VCaP (cell line): ENCODE measurements at regions not wholly inside any gene's neighbourhood (a gene's known extent, or its start where the extent isn't known, plus 50 kb on each side); places are given as distances from the start of the nearest gene placed in this dataset.

ENCODE experiments used
- H3K27ac ChIP-seq: fragments of 450-650 bp; 2 replicates; pipeline ENCODE4 v1.5.1; 2017
- TF ChIP-seq, protein P1 (sequence below): fragments of 450-650 bp; conservative IDR thresholded peaks from 2 replicates; pipeline ENCODE4 v1.5.1; 2017; ENCODE audit warnings: mild to moderate bottlenecking, moderate library complexity

DNA sequence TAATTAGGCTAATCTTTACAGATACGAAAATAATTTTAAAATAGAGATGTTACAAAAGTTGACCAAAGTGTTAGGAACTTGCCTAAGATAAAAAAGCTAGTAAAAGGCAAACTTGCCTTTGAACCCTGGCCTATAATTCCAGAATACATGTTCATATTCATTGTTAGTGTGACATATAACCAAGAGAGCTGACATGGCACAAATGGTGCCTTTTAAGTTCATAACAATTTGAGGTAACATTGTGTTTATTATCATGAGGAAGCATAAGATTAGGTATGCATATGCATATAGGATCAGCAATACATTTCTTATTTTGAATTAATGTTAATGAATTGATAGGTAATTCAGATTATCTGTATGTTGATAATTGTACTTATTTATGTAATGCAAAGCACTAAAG is 1537.9 kb upstream of the PRR20A start:
- H3K27ac ChIP-seq, result no peak overlapping the region
- TF ChIP-seq, protein P1, sequence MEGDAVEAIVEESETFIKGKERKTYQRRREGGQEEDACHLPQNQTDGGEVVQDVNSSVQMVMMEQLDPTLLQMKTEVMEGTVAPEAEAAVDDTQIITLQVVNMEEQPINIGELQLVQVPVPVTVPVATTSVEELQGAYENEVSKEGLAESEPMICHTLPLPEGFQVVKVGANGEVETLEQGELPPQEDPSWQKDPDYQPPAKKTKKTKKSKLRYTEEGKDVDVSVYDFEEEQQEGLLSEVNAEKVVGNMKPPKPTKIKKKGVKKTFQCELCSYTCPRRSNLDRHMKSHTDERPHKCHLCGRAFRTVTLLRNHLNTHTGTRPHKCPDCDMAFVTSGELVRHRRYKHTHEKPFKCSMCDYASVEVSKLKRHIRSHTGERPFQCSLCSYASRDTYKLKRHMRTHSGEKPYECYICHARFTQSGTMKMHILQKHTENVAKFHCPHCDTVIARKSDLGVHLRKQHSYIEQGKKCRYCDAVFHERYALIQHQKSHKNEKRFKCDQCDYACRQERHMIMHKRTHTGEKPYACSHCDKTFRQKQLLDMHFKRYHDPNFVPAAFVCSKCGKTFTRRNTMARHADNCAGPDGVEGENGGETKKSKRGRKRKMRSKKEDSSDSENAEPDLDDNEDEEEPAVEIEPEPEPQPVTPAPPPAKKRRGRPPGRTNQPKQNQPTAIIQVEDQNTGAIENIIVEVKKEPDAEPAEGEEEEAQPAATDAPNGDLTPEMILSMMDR, result no peak

DNA sequence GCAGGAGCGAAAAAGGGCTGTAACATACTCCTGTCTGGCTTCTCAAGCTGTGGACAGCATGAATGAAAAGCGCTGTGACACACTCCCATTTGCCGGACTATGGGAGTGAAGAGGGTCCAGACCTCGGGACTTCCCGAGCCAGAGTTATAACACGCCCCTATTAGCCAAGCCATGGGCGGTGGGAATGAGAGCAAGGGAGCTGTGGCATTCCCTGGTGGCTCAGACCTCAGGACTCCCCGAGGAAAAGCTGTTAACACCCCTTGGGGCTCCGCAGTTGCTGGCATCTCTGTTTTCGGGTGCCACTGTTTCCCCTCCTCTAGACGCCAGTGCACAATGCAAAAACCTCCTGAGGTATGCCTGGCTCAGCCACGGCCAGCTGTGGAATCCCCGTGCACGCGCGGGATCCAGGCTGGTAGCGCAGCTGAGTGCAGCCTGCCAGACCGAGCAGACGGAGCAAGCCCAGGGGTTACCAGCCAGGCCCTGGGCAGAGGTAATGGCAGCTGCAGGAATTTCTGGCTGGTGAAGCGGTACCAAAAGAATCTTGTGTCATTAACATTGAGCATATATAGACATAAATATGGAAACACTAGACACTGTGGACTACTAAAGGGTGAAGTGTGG is 1534.6 kb upstream of the PRR20A start:
- H3K27ac ChIP-seq, result no peak overlapping the region
- TF ChIP-seq, protein P1, result no peak

DNA sequence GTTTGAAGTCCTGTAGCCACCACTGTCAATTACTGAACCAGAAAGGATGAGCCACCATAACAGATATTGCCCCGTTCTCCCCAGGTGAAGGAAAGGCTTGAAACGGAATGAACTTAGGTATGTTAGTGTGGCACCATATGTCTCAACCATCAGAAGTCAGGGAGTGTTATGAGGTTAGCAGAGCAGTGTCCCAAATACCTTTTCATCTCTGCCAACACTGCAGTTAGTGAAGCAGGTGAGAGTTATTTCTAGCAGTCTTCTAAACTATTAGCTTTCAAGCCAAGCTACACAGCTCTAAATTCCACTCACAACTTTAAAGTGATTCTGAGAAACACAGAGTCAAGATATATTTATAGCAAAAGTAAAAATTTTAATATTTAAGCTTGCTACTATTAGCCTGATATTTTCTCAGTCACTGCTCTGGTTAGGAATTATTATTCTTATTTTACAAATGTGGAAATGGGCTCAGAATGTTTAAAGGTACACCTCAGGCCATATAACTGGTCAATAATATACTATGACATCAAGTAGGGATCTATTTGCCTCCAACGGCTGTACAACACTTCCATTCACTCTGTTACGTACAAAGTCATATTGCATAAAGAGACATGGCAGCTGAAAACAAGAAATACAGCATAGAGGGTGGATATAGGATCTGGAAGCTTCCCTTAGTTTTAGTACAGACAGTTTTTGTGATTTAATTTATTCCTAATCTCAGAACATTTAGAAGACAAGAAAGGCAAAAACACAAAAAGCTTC is 1527.1 kb upstream of the PRR20A start:
- H3K27ac ChIP-seq, result no peak overlapping the region
- TF ChIP-seq, protein P1, result no peak

DNA sequence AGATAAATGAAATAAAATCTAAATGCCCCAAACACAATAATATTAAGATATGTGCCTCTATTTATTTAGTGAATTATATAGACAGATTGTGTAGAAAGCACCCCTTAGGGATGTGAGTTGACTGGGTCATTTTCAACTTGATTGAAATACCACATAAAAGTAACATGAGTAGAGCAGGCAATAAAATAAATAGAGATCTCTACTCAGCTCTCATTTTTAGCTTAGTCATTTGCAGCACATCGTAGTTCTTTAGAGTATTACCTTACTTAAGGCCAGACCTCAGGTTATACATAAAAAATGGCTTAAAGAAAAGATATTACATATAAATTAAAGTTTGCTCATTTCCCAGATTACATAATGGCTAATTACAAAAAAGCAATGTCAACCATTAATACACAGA is 1525.6 kb upstream of the PRR20A start:
- H3K27ac ChIP-seq, result no peak overlapping the region
- TF ChIP-seq, protein P1, result no peak

DNA sequence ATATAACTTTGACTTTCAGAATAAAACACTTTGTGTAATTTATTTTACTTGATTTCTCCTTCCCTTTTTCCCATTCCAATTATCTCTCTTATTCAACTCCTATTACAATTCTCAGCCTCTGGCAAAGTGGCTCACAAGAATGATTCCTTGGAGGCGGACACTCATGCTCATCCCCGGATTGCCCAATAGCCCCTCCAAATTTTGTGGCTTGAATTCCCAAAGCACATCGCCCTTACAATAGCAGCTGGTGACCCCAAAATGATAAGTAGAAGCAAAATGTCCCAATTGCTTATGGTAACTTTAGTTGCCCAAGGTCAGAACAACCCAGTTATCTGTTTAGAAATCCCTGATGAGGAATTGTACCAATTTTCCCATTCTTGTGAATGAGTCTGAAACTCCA is 1523.5 kb upstream of the PRR20A start:
- no peak overlapping the region for H3K27ac ChIP-seq
- TF ChIP-seq, protein P1, result no peak

DNA sequence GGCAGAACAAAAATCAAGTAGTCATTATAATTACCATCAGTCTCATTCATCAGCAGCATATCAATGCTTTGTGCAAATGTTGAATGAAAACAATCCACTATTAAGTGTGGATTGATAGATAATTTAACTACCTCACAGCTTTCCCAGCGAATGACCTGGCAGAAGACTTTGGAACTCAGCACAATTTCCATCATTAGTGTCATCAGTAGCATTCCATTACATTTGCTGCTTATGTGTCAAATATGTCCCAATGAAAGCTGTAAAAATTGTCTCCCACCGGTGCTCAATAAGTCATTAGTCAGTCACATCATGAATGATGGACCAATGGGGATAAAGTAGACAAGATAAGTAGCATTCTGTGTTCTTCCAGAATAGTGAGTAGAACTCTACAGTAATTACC is 1513.5 kb upstream of the PRR20A start:
- no peak overlapping the region for H3K27ac ChIP-seq
- TF ChIP-seq, protein P1, result no peak

DNA sequence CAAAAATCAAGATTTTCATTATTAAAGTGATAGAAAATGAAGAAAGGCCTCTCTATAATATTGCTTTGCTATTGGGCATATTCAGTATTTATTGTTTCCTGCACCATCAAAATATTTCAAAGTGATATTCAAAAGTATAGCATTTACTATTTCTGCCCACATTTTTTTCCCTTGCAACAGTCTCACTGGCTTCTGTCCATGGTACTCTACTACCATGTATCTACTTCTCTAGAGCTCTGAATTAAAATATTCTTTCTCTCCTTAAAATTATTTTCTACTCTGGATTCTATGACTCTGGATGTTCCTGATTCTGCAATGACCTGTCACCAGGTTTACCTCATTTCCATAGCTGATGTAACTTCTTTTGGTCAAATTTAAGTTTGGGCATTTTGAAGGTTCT is 1508.3 kb upstream of the PRR20A start:
- TF ChIP-seq, protein P1, result no peak
- H3K27ac ChIP-seq, result no peak overlapping the region
